CD4-positive, alpha-beta T cell treated with Interleukin-17A for 4 hours (primary cell): ENCODE measurements at regions not wholly inside any gene's neighbourhood (a gene's known extent, or its start where the extent isn't known, plus 50 kb on each side); places are given as distances from the start of the nearest gene placed in this dataset.

Experiments used
- DNase-seq: peaks from one replicate; pipeline ENCODE4 v3.0.0-alpha.2; 2020; ENCODE audit warnings: mixed read lengths

DNA sequence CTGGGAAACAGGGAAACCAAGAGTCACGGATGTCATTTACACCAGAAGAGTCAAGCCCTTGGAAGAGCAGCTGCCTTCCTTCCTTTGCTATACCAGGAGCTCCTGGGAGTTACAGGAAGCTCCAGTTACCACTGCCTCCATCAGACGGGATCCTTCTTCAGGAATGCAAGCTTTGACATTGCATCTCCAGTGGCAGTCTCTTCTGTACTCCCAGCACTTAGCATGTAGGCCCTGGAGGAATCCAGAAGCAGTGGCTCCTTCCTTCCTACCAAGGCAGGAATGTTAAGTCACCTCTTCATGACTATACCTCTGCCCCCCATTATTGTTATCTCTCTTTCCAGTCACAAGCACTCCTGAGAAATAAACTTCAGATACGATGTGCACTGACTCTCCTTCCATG lies 836.0 kb downstream of the MAFB start:
- no peak for DNase-seq

DNA sequence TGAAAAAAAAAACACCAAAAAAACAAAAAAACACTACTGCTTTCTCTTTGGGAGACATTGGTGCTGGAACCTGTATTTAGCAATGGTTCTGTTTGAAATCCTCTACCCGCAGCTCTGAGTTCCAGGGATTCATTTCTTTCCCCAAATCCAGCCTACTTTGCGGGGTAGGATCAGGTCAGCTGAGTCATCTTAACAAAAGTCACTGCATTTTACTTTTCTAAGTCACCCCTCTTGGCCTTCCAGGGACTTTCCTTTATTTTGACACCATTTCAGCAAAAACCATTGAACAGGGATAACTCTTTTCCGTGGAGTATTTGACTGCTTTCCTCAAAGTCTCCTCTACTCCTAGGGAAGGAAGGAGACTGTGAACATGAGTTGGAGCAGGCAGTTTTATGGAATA lies 837.6 kb downstream of the MAFB start:
- no peak for DNase-seq

DNA sequence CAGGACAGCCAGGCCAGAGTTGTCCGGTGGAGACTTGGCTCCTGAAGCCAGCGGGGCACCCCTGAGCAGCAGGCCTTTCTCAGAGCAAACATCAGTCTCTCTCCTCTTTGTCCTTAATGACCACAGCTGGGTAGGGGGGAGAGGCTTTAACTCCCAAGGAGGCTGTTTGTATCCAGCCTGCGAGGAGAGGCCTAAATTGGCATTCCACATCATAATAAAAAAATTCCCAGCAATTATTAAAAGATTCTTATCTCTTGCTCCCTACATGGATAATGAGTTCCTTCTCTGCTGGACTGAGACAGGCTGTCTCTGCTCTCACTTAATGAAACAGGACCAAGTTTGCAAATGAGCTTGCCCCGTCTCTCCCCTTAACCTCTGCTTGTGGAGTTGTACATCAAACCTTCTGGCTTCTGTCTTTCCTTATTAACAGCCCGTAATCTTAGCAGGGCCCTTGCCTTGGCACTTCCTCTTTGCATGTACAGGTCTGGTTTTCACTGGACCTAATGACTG lies 838.2 kb downstream of the MAFB start:
- DNase-seq, result no peak

DNA sequence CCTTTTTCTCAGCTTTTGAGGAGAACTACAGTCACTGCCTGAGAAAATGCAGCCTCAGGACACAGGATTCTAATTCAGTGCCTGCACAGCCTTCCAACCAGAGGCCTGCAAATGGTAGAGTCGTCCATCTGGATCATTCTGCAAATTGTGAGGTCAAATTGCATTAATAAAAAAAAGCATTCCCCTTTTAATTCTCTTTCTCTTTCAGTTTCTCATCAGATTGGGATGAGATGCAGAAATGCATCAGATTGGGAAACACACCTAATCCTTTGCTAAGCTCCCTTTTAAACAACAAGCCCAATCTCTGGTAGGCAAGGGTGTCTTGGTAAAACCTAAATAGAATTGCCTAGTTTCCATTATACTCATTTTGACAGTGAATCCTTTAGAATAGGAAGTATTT lies 838.8 kb downstream of the MAFB start:
- DNase-seq, result no peak

DNA sequence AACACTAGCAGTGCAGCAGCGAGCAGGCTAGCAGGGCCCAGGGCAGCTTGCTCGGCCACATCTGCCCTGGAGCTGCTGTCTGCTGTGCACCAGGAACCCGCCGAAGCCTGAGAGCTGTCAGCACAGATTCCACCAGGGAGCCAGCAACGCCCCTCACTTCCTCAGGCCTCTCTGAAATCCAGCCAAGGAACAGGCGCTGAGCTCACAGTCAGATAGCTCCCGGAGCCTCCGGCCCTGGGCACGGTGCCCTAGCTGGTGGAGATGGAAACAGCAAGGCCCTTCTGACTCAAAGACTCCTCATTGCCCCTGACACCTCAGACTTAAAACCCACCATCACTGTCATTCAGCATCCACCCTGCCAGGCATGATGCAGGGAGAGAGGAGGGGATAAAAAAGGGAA lies 839.4 kb downstream of the MAFB start:
- no peak for DNase-seq

GRCh38 chr20:39849171-39849570 lies 839.9 kb downstream of the MAFB start:
- DNase-seq, result no peak

GRCh38 chr20:39839399-39840119 lies 849.5 kb downstream of the MAFB start:
- DNase-seq, result no peak

GRCh38 chr20:39837561-39837960 lies 851.5 kb downstream of the MAFB start:
- no peak for DNase-seq

DNA sequence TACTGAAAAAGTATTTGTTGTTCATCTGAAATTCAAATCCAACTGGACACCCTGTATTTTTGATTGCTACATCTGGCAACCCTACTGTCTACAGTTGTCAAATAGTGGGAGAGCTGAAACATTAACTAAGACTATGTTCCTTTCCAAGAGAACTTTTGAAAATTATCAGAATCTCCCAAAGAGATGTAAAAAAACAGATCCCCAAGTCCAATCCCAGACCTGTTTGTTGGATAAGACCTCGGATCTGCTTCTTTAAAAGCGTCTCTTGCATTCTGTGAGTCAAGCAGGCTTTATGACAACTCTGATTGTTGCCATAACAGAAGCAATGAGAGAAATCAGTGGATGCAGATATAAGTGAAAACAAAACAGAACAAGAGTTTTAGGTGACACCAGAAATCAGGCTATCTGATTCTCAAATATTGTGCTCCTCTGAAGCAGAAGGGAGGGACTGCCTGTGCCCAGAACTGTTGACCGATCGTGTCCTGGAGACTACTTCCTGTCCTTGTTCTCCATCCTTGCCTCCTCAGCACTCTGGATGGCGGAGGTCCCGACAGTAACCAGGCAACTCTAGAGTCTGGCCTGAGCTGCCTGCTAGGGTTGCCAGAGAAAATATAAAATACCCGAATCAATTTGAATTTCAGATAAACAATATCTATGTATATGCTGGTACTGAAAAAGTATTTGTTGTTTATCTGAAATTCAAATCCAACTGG lies 853.8 kb downstream of the MAFB start:
- no peak for DNase-seq

GRCh38 chr20:39830903-39831302 lies 858.1 kb downstream of the MAFB start:
- DNase-seq, result no peak

GRCh38 chr20:39829661-39830060 lies 859.4 kb downstream of the MAFB start:
- no peak for DNase-seq

- DNase-seq, result no peak
Measured at GRCh38 chr20:39829256-39829655, 859.8 kb downstream of the MAFB start.

GRCh38 chr20:39825950-39826349 lies 863.1 kb downstream of the MAFB start:
- DNase-seq, result no peak

DNA sequence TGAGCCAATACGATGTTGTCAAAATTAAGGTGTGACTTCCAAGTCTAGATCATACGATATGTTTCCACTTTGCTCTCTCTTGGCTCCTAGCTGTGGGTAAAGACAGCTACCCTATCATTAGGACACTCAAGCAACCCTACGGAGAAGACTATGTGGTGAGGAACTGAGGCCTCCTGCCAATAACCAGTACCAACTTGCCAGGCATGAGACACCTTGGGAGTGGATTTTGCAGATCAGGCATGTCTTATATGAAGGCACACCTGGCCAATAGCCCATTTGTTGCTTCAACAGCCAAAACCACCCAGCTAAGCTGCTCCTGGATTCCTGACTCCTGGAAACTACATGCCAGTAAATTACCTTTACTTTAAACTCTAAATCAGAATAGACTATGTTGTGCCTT lies 863.4 kb downstream of the DHX35 start:
- DNase-seq, result no peak

DNA sequence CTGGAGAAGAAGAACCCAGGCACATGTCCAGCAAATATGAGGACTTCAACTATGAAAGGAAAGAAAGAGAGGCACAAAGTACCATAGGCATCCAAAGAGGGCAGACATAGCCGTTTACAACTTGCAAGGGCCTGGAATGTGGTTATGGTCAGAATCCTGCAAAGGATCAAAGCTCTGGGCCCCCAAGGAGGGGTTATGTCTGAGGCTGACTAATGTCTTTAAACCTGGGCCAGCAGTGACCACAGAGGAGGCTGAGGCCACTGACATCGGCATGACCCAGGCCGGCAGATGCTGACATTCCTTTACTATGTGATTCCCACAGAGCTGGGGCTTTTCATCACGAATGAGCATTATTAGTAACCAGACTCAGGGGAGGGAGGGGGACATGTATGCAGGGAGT lies 861.1 kb downstream of the DHX35 start:
- DNase-seq, result no peak

DNA sequence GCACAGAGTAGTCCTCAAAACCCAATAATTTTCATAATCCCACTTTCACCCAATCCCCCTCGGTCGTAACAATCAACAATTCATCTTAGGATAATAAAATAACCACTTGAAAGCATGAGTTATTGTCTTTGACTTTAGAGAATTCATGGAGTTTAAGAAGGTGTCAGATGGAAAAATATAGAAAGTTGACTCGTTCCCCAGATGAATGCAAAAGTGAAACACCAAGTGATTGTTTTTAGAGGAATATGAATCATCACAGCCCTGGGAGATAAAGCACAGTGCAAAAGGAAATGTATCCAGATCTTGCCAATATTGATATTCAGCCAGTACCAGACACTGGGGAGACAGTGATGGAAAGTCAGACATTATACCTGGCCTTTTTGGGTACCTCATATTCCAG lies 860.5 kb downstream of the DHX35 start:
- no peak for DNase-seq

DNA sequence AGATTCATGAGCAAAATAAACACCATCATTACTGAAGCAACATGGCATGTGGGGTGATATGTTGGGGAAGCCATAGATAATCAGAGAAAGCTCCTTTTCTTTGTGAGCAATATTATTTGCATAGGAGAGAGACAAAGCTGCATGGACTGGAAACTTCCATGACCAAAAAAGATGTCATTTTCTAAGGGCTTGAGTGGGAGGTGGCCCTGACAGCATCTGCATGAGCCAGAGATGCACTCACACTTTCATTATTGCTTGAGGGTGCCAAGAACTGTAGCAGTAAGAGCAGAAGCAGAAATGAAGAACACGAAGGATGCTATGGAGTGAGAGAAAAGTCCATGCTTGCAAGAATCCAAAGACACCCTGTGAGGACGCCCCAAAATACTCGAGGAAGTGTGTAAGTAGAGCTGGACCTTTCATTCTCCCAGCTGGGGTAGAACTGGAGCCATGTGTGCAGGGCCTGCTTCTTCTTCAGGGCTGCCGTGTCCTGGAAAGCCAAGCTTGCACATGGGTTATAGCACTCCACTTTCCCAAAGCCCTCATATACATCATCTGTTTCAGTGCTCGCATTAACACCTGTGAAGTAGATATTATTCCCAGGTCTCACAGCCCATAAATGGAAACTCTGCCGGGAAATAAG lies 851.2 kb downstream of the DHX35 start:
- no peak for DNase-seq

DNA sequence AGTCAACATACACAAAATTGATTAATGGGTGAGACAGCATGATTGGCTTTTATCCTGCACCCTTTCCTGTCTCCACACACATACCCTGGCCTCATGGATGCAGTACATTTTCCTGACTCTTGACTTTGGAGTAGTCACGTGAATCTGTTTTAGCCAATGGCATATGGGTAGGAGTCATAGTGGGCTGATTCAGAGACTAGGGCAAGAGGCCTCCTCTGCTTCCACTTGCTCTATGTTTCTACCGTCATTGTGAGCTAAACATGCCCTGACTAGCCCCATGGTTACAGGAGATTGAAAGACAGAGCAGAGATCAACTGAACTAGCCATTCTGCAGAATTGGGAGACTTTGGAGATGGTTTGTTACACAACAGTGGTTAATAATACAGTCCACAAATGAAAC lies 850.0 kb downstream of the DHX35 start:
- no peak for DNase-seq

GRCh38 chr20:39810309-39810708 lies 848.2 kb downstream of the DHX35 start:
- DNase-seq, result no peak

- no peak for DNase-seq
Measured at GRCh38 chr20:39808613-39809012, 846.5 kb downstream of the DHX35 start.

GRCh38 chr20:39800548-39800947 lies 838.4 kb downstream of the DHX35 start:
- DNase-seq, result no peak

GRCh38 chr20:39800111-39800510 lies 838.0 kb downstream of the DHX35 start:
- DNase-seq, result no peak

DNA sequence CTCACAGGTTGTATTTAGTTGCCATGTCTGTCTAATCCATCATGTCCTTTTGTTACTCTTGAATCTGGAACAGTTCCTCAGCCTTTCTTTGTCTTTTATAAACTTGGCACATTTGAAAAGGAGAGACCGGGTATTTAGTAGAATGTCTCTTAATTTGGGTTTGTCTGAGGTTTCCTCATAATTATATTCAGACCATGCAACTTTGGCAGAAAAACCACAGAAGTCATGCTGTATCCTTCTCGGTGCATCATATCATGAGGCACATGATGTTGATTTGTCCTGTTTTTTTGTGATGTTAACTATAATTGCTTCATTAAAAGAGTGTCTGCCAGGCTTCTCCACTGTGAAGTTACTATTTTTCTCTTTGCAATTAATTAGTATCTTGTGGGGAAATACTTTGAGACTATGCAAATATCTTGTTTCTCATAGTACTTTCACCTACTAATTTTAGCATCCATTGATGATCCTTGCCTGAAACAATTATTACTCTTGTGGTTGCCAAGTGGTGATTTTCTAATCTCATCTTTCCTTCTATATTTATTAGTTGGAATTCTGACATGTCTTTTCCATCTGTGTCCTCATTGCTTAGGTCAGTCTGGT lies 837.3 kb downstream of the DHX35 start:
- DNase-seq, result no peak
